ENCODE measurements at regions not wholly inside any gene's neighbourhood (a gene's known extent, or its start where the extent isn't known, plus 50 kb on each side); places are given as distances from the start of the nearest gene placed in this dataset.
"Not testable (repeated sequence)": the region's sequence is repeated elsewhere in the genome, so short reads cannot be mapped to it uniquely, and the experiment has no call there.

DNA sequence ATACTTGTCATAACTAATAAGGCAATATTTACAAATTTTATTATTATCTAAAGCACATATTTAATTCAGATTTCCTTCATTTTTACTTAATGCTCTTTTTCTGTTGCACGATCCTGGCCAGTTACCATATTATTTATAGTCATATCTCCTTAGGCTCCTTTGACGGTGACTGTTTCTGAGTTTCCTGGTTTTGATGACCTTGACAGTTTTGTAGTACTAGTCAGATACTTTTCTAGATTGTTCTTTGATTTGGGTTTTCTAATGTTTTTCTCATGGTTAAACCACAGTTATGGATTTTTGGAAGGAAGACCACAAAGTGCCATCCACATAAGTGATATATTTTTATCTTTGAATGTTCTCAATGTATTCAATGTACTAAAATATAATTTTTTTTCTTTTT, 171.0 kb upstream of the NANOGP8 start:
- no CpG with 5 or more reads among the region's 2 CpGs for WGBS, 2 experiments (ENCODE audit: extremely low coverage in 2 of 2, insufficient read length in 1 of 2)
- ATAC-seq (ENCODE audit: low read depth) (no peak), DNase-seq (no peak)
- Histone ChIP-seq H4K20me1 (ENCODE audit: insufficient read depth, low read length) (no peaks in the 10 kb centered on the region), H3K14ac (replicated peaks; ENCODE audit: low read depth, low read length) (no peak overlapping the region), H3K23ac (ENCODE audit: low read depth, low read length) (no peak overlapping the region), H4K91ac (ENCODE audit: insufficient read depth, low read depth, low read length) (no peak overlapping the region; the same call in 1 of the 2 replicates), H2BK120ac (ENCODE audit: low read depth, low read length) (peak overlapping the region; percentile 83; the same call in 1 of the 2 replicates), H4K5ac (ENCODE audit: low read depth, low read length) (peak overlapping the region; percentile 53; the same call in 1 of the 2 replicates), H3K9ac (ENCODE audit: low read depth, low read length) (no peak overlapping the region), H3K4ac (ENCODE audit: low read depth, low read length) (no peak overlapping the region), H3K79me1 (ENCODE audit: low read depth in 1 of 2, low read length in 2 of 2) (no peaks in the 10 kb centered on the region), H3K27me3 (ENCODE audit: control insufficient read depth, insufficient read depth, low read length) (no peaks in the 10 kb centered on the region), H2AK9ac (replicated peaks; ENCODE audit: low read depth, low read length, poor library complexity) (no peak overlapping the region), H3K4me1 (ENCODE audit: control insufficient read depth, insufficient read depth, low read length) (peaks cover 3% of the 10 kb centered on the region), H3K18ac (ENCODE audit: low read depth, low read length) (peak overlapping the region; percentile 72; the same call in 1 of the 2 replicates), H2BK15ac (ENCODE audit: low read depth, low read length) (no peak overlapping the region), H3K9me1 (ENCODE audit: insufficient read depth, low read length) (no peaks in the 10 kb centered on the region), H3K4me2 (ENCODE audit: low read depth, low read length) (no peak overlapping the region), H3K9me3 (ENCODE audit: control insufficient read depth, insufficient read depth, low read length) (no peaks in the 10 kb centered on the region), H4K8ac (ENCODE audit: low read depth in 2 of 2, low read length in 2 of 2) (peak overlapping the region; percentile 5 to 83; a peak in 1 of 4 replicates), H2AFZ (replicated peaks; ENCODE audit: low read length, poor library complexity) (no peak overlapping the region), H2AK5ac (ENCODE audit: low read depth, low read length) (no peak overlapping the region), H3K56ac (ENCODE audit: extremely low read depth, insufficient read depth, low read length) (peak overlapping the region; percentile 31; the same call in 1 of the 2 replicates), H3K36me3 (ENCODE audit: control insufficient read depth, insufficient read depth, low read length) (no peaks in the 10 kb centered on the region), H3K27ac (ENCODE audit: insufficient read depth, low read length) (no peak overlapping the region), H3K4me3 (ENCODE audit: insufficient read depth, low read depth, low read length) (no peak overlapping the region), H2BK20ac (ENCODE audit: low read depth, low read length) (peak overlapping the region; percentile 60; the same call in 1 of the 2 replicates), H2BK5ac (ENCODE audit: low read depth, low read length, poor library complexity, severe bottlenecking) (peak overlapping the region; percentile 80)
- dilution Hi-C loops (cut with HindIII; ENCODE audit: low sequenced_read_pairs, unreplicated experiment) (no loop called here), in situ Hi-C loops (cut with MboI; ENCODE audit: low sequenced_read_pairs) (no loop called here), intact Hi-C loops (cut with micrococcal nuclease) (no loop called here)
- BruUV-seq (replicated peaks), result no TSS peak
- peak; percentile 67 for TF ChIP-seq MAFK (IDR thresholded peaks at IDR 0.05; ENCODE audit: low read depth, low read length)
- TF ChIP-seq, protein P1, sequence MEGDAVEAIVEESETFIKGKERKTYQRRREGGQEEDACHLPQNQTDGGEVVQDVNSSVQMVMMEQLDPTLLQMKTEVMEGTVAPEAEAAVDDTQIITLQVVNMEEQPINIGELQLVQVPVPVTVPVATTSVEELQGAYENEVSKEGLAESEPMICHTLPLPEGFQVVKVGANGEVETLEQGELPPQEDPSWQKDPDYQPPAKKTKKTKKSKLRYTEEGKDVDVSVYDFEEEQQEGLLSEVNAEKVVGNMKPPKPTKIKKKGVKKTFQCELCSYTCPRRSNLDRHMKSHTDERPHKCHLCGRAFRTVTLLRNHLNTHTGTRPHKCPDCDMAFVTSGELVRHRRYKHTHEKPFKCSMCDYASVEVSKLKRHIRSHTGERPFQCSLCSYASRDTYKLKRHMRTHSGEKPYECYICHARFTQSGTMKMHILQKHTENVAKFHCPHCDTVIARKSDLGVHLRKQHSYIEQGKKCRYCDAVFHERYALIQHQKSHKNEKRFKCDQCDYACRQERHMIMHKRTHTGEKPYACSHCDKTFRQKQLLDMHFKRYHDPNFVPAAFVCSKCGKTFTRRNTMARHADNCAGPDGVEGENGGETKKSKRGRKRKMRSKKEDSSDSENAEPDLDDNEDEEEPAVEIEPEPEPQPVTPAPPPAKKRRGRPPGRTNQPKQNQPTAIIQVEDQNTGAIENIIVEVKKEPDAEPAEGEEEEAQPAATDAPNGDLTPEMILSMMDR (conservative IDR thresholded peaks at IDR 0.05; ENCODE audit: low read depth, low read length), result no peak
- POLR2A ChIA-PET (ENCODE audit: unreplicated experiment), result no interaction called here
- CTCF ChIA-PET, result no interaction called here

DNA sequence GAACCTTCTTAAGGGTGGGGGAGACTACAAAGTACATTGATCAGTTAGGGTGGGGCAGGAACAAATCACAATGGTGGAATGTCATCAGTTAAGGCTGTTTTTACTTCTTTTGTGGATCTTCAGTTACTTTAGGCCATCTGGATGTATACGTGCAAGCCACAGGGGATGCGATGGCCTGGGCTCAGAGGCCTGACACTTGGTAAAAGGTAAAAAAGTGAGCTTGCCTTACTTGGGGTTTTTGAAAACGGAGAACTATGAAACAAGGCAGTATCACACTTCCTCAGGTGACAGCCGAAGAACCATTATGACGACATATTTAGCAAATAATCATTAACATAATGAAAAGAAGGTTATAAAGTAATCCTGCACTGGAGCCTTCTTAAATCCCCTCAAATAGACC, 169.8 kb upstream of the NANOGP8 start:
- POLR2A ChIA-PET (ENCODE audit: unreplicated experiment); ATAC-seq (ENCODE audit: low read depth); H3K9ac ChIP-seq (ENCODE audit: low read depth, low read length); dilution Hi-C loops (cut with HindIII; ENCODE audit: low sequenced_read_pairs, unreplicated experiment); intact Hi-C loops (cut with micrococcal nuclease); H2AK9ac ChIP-seq (replicated peaks; ENCODE audit: low read depth, low read length, poor library complexity); H3K18ac ChIP-seq (ENCODE audit: low read depth, low read length); H3K14ac ChIP-seq (replicated peaks; ENCODE audit: low read depth, low read length); H3K27me3 ChIP-seq (ENCODE audit: control insufficient read depth, insufficient read depth, low read length); CTCF ChIA-PET; H3K27ac ChIP-seq (ENCODE audit: insufficient read depth, low read length); H3K9me1 ChIP-seq (ENCODE audit: insufficient read depth, low read length); H2BK20ac ChIP-seq (ENCODE audit: low read depth, low read length); H3K36me3 ChIP-seq (ENCODE audit: control insufficient read depth, insufficient read depth, low read length); H2BK5ac ChIP-seq (ENCODE audit: low read depth, low read length, poor library complexity, severe bottlenecking); H2BK15ac ChIP-seq (ENCODE audit: low read depth, low read length); H3K4me3 ChIP-seq (ENCODE audit: insufficient read depth, low read depth, low read length); DNase-seq; H4K91ac ChIP-seq (ENCODE audit: insufficient read depth, low read depth, low read length); H3K23ac ChIP-seq (ENCODE audit: low read depth, low read length); H3K4me2 ChIP-seq (ENCODE audit: low read depth, low read length); H3K56ac ChIP-seq (ENCODE audit: extremely low read depth, insufficient read depth, low read length); H2AFZ ChIP-seq (replicated peaks; ENCODE audit: low read length, poor library complexity); H3K9me3 ChIP-seq (ENCODE audit: control insufficient read depth, insufficient read depth, low read length); H3K4me1 ChIP-seq (ENCODE audit: control insufficient read depth, insufficient read depth, low read length); H2BK120ac ChIP-seq (ENCODE audit: low read depth, low read length); H4K8ac ChIP-seq (ENCODE audit: low read depth in 2 of 2, low read length in 2 of 2); in situ Hi-C loops (cut with MboI; ENCODE audit: low sequenced_read_pairs); H4K5ac ChIP-seq (ENCODE audit: low read depth, low read length); H3K79me1 ChIP-seq (ENCODE audit: low read depth in 1 of 2, low read length in 2 of 2); BruUV-seq (replicated peaks); H4K20me1 ChIP-seq (ENCODE audit: insufficient read depth, low read length); H3K4ac ChIP-seq (ENCODE audit: low read depth, low read length); H2AK5ac ChIP-seq (ENCODE audit: low read depth, low read length): not testable (repeated sequence)
- whole genome bisulfite sequencing, 2 experiments (ENCODE audit: extremely low coverage in 2 of 2, insufficient read length in 1 of 2), result no CpG with 5 or more reads among the region's 5 CpGs
